GM21825 (cell line): ENCODE measurements at regions not wholly inside any gene's neighbourhood (a gene's known extent, or its start where the extent isn't known, plus 50 kb on each side); places are given as distances from the start of the nearest gene placed in this dataset.

Experiments
- ATAC-seq: cut with Tn5 transposase; IDR thresholded peaks from one replicate; pipeline ENCODE4 v1.9.1; 2021; ENCODE audit warnings: mild to moderate bottlenecking, moderate library complexity; ENCODE audit not compliant: unreplicated experiment

DNA sequence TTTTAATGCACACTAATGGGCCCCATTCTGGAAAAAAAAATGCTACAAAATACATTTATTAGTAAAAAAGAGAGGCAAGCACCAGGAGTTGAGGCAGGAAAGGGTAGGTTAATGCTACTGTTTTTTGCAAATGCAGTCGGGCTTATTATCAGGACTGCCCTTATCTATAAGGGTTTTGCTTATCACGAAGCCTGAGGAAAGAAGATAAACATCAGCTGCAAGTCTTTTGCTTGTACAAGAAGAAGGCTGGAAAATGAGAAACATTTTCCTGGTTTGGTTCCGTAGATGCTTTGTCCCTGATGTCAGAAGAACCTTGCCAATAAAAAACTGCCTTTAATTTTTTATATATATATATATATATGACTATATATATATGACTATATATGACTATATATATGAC, 189.3 kb upstream of the VGLL2 start:
- ATAC-seq: no peak

DNA sequence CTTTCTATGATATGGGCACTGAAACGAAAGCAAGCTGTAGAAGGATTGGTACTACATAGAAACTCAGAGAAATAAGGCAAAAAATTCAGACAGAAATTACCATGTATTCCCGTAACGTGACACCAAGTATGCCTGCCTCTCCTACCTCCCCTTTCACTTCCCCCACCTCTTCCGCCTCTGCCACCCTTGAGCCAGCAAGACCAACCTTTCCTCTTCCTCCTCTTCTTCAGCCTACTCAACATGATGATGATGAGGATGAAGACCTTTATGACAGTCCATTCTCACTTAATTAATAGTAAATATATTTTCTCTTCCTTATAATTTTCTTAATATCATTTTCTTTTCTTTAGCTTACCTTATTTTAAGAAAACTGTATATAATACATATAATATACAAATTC, 188.1 kb upstream of the VGLL2 start:
- ATAC-seq: no peak

DNA sequence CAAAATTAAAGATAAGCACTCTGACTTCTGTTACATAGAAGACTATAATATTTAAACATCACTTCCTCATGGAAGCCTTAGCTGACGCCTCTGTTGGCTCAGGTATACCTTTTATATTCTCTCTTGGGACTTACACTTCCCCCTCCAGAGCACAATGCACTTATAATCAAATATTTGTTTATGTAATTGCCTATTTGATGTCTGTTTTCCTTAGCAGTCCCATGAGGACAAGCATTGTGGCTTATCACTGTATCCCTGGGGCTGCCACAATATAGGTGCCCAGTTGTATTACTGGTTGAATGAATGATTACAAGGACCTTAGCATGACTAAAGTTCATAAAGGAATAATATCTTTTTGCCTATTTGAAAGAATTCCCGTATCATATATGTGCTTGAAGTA, 186.7 kb upstream of the VGLL2 start:
- ATAC-seq: no peak

- ATAC-seq: no peak
These were observed 185.4 kb upstream of the VGLL2 start for GRCh38 chr6:117079951-117080350.

GRCh38 chr6:117089604-117090003, 175.8 kb upstream of the VGLL2 start:
- no peak for ATAC-seq

DNA sequence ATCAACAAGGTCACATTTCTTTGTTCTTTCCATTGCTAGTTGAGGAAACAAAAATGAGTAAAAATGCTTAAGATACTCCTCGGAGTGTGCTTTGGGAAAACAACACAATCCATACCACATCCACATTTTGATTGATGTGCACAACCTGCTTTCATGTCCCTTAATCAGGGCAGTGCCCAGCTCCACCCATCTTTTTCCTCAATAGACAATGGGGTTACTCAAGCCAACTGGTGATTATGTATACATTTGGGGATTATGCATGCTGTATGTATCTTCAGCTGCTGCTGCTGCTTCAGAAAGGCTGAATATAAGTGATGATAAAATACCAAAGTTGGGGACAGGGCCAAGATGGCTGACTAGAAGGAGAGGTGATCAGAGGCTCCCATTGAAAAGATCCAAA, 155.2 kb upstream of the VGLL2 start:
- ATAC-seq: no peak

DNA sequence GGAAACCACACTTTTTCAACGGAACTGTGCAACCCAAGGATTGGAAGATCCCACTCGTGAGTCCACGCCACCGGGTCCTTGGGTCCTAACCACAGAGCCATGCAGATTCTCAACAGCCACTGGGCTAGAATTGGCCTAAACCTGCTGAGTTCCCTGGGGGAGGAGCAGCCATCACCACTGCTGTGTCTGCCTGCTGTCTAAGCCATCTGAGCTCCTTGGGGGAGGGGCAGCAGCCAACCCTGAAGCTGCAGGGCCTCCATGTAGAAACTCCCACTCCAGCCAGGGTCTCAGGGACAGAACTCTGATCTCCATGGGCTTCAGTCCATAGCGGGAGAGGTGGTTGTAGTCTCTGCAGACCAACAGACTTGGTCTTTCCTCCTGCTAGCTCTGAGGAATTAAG, 154.6 kb upstream of the VGLL2 start:
- ATAC-seq: no peak

DNA sequence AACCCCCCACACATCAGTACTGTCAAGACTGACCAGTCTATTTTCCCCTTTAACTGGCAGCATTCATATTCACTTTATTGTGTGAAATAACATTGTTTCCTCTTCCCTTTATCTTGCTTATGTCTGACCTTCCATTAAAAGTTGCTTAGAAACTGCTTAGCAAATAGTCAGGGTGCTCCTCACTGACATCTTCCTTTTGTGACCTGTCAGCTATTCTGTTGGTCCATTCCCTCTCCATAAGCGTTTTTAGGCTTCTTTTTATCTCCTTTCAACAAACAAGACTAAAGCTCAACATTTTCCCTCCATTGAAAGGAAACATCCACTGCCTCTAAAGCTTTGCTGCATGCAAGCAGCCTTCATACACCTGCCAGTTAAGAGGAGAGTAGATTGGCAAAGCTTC, 147.7 kb upstream of the VGLL2 start:
- ATAC-seq: no peak

DNA sequence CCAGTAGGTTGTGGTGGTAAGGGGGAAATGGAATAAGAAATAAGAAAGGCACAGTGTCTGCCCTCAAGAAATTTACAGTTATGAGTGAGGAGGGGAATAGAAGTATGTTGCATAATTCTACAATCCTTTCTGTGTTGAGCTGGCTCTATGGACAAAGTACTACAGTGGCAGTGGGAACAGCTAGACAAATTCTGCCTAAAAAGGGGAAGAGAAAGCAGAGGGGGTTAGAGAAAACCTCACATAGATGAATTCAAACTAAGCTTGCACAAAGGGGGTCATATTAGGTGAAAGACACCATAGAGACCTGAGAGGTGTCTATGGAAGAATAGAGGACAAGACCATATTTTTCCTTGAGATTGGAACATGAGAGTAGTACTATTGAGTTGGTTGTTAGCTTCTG, 146.9 kb upstream of the VGLL2 start:
- no peak for ATAC-seq

GRCh38 chr6:117126213-117126612, 139.1 kb upstream of the VGLL2 start:
- no peak for ATAC-seq

DNA sequence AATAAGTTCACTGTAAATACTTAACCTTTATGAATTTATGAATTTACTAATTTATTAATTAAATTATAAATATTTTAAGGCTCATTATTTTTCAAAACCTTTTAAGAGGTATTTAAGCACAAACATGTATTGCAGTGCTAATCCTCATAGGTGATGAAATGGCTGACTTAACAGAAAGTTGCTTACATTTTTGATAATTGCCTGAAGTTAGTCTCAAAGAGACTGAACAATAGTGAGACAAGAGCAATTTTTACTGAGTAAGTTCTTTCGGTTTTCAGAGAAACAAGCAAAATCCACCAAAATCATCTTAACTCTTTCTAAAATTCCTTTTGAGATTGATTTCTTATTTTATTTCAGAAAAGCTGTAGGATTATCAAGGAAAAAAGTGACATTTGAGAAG, 137.3 kb upstream of the VGLL2 start:
- ATAC-seq: no peak

GRCh38 chr6:117130125-117130524, 135.2 kb upstream of the VGLL2 start:
- no peak for ATAC-seq

- ATAC-seq: no peak
These were observed 128.7 kb upstream of the VGLL2 start for GRCh38 chr6:117136702-117137101.

DNA sequence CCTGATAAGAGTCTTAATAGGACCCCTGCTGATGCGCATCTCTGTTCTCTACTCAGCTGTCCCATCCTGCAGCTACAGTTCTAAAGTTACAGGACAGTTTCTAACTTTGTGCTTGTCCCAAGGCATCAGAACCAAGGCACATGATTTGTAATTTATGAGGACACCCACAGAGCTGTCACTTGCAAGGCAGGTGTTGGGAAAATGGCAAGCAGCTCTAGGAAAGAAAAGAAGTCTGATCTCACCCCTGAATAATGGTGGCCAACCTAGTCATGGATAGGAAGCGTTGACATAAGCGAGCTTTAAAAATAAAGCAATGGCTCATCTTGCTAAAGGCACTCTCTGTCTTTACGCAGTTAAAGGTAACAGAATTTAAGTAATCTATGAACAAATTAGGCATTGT, 127.6 kb upstream of the VGLL2 start:
- no peak for ATAC-seq

DNA sequence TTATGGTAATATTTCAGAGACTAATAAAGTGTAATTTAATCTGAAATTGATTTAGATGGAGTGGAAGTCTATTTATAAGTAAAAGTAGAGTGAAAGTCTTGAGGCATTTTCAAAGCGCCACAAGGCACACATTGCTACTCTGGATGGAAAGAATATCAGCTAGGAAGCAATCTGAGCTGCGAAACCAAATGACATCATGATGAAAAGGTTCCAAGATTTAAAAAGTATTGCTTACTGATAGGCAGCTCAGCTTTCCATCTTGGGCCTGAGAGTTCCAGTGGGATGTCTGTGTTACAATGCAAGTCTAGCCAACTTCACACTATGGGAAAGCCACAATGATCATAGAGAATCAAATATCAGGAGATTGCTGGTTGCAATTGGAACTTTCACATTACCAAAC, 126.9 kb upstream of the VGLL2 start:
- no peak for ATAC-seq

GRCh38 chr6:117138920-117139319, 126.4 kb upstream of the VGLL2 start:
- ATAC-seq: no peak

DNA sequence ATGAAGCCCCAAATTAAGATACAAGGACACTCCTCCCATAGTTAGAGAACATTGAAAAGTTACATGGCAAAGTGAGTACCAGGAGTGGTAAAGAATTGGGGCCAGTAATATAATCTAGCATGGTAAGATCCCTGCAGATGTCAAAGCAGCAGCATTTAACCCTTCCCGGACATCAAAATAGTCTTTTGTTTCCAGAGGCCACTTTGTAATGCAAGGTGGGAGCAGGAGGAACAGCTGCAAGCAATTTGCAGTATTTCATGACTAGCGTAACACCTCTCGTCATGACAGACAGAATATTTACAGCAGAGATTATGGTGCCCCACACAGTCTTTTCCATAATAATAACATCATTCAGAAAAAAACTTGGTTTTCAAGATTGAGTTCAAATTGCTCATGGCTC, 123.2 kb upstream of the VGLL2 start:
- ATAC-seq: no peak

GRCh38 chr6:117142995-117143394, 122.4 kb upstream of the VGLL2 start:
- no peak for ATAC-seq

GRCh38 chr6:117143647-117144046, 121.7 kb upstream of the VGLL2 start:
- no peak for ATAC-seq

DNA sequence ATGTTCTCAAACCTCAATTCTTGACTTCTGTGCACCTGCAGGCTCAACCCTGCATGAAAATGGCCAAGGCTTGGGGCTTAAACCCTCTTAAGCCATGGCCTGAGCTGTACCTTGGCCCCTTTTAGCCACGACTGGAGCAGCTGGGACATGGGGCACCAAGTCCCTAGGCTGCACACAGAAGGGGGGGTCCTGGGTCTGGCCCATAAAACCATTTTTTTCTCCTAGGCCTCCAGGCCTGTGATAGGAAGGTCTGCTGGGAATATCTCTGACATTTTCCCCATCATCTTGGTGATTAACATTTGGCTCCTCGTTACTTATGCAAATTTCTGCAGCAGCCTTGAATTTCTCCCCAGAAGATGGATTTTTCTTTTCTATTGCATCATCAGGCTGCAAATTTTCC, 119.4 kb upstream of the VGLL2 start:
- no peak for ATAC-seq

DNA sequence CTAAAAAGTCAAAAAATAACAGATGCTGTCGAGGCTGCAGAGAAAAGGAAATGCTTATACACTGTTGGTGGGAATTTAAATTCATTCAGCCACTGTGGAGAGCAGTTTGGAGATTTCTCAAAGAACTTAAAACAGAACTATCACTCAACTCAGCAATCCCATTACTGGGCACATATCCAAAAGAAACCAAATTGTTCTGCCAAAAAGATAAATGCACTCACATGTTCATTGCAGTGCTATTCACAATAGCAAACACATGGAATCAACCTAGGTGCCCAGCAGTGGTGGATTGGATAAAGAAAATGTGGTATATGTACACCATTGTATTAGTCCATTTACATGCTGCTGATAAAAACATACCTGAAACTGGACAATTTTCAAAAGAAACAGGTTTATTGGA, 116.0 kb upstream of the VGLL2 start:
- ATAC-seq: no peak

DNA sequence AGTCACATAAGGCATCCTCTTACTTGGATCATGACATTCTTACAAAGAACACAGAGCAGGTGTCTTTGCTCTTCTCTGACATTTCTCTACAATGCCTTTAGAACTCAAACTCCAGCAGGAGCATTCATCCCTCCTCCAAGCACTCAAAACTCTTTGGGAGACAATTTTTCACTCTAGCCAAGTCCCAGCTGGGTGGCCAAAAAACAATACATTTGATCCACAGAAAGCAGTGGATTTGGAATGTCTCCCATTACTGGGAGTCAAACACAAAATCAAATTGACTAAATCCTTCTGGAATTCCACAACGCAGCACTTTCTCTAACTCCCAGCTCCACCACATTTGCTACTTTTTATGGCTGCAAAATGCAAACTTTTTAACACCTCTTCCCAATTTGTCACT, 108.6 kb upstream of the VGLL2 start:
- ATAC-seq: no peak

DNA sequence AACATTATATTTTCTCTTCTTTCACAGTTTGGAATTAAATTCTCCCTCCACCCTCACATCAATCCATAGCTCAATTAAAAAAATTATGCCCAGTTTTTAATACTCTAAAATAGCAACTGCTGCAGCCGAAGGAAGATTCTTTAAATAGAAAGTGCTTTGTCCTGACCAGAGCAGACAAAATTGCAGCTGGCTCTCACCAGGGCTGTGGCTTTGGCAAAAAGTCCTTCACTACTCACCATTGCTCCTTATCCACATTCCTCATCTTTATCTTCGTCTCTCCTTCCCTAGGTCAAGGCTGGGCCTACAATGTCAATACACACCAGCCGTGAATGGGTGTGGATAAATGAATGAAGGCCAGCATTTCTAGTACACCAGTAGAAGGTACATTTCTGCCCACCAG, 107.9 kb upstream of the VGLL2 start:
- no peak for ATAC-seq

- ATAC-seq: no peak
These were observed 99.4 kb upstream of the VGLL2 start for GRCh38 chr6:117165911-117166499.
